ENCODE measurements at regions not wholly inside any gene's neighbourhood (a gene's known extent, or its start where the extent isn't known, plus 50 kb on each side); places are given as distances from the start of the nearest gene placed in this dataset.

GRCh38 chr16:50879873-50880695 is 138.2 kb downstream of the CYLD start:
- Histone ChIP-seq H3K4me3 (no peak overlapping the region), H3K27me3 (peaks cover 14% of the 10 kb centered on the region), H3K9me3 (no peaks in the 10 kb centered on the region), H3K27ac (no peak overlapping the region), H3K4me1 (no peaks in the 10 kb centered on the region), H3K36me3 (no peaks in the 10 kb centered on the region)
- intact Hi-C loops (cut with DNase I) = no loop called here
- DNase-seq = no peak
- TF ChIP-seq CTCF (IDR thresholded peaks at IDR 0.05) = no peak
- ATAC-seq = no peak

GRCh38 chr16:50878966-50879615 is 137.2 kb downstream of the CYLD start:
- Histone ChIP-seq H3K9me3 (no peaks in the 10 kb centered on the region), H3K27me3 (peaks cover 14% of the 10 kb centered on the region), H3K4me1 (no peaks in the 10 kb centered on the region), H3K36me3 (no peaks in the 10 kb centered on the region), H3K4me3 (no peak overlapping the region), H3K27ac (no peak overlapping the region)
- no peak for DNase-seq
- TF ChIP-seq CTCF (IDR thresholded peaks at IDR 0.05) = no peak
- intact Hi-C loops (cut with DNase I) = no loop called here
- ATAC-seq = no peak

GRCh38 chr16:50878536-50878935 is 136.7 kb downstream of the CYLD start:
- no peak for ATAC-seq
- no peak for DNase-seq
- Histone ChIP-seq H3K27ac (no peak overlapping the region), H3K36me3 (no peaks in the 10 kb centered on the region), H3K27me3 (peaks cover 14% of the 10 kb centered on the region), H3K4me3 (no peak overlapping the region), H3K9me3 (no peaks in the 10 kb centered on the region), H3K4me1 (no peaks in the 10 kb centered on the region)
- intact Hi-C loops (cut with DNase I) = no loop called here
- no peak for TF ChIP-seq CTCF (IDR thresholded peaks at IDR 0.05)

- H3K36me3 ChIP-seq = no peaks in the 10 kb centered on the region
- H3K9me3 ChIP-seq = no peaks in the 10 kb centered on the region
- H3K27me3 ChIP-seq = peaks cover 14% of the 10 kb centered on the region
- H3K27ac ChIP-seq = no peak overlapping the region
- ATAC-seq (no peak), DNase-seq (no peak)
- TF ChIP-seq CTCF (IDR thresholded peaks at IDR 0.05) = no peak
- intact Hi-C loops (cut with DNase I) = no loop called here
- no peak overlapping the region for H3K4me3 ChIP-seq
- no peaks in the 10 kb centered on the region for H3K4me1 ChIP-seq
These were observed 134.4 kb downstream of the CYLD start for GRCh38 chr16:50876263-50876662.

GRCh38 chr16:50868577-50868976 is 126.7 kb downstream of the CYLD start:
- intact Hi-C loops (cut with DNase I) = no loop called here
- TF ChIP-seq CTCF (IDR thresholded peaks at IDR 0.05) = no peak
- ATAC-seq (no peak), DNase-seq (no peak)
- Histone ChIP-seq H3K4me1 (no peaks in the 10 kb centered on the region), H3K36me3 (no peaks in the 10 kb centered on the region), H3K9me3 (no peaks in the 10 kb centered on the region), H3K27me3 (no peaks in the 10 kb centered on the region), H3K4me3 (no peak overlapping the region), H3K27ac (no peak overlapping the region)
